ENCODE measurements at regions not wholly inside any gene's neighbourhood (a gene's known extent, or its start where the extent isn't known, plus 50 kb on each side); places are given as distances from the start of the nearest gene placed in this dataset.

GRCh38 chr4:22014222-22014741, 65.7 kb upstream of the KCNIP4 start:
- DNase-seq = no peak

GRCh38 chr4:22003878-22004277, 55.3 kb upstream of the KCNIP4 start:
- DNase-seq = no peak
